Cardiac fibroblast (primary cell): ENCODE measurements at regions not wholly inside any gene's neighbourhood (a gene's known extent, or its start where the extent isn't known, plus 50 kb on each side); places are given as distances from the start of the nearest gene placed in this dataset.
"Not testable (repeated sequence)": the region's sequence is repeated elsewhere in the genome, so short reads cannot be mapped to it uniquely, and the experiment has no call there.

Experiments used
- DNase-seq, 2 donors: peaks; one replicate each; pipeline versions ENCODE4 v3.0.0 to v3.0.0-alpha.2; 2010; ENCODE audit warnings: low read depth in 2 of 2
- H3K4me3 ChIP-seq, 2 donors: replicated peaks in 1 of 2; 1 replicate in 1 of 2; 2 replicates in 1 of 2; pipeline ENCODE4 v1.5.1; 2011; ENCODE audit warnings: low read depth in 2 of 2, low read length in 2 of 2, mild to moderate bottlenecking in 2 of 2, moderate library complexity in 1 of 2

DNA sequence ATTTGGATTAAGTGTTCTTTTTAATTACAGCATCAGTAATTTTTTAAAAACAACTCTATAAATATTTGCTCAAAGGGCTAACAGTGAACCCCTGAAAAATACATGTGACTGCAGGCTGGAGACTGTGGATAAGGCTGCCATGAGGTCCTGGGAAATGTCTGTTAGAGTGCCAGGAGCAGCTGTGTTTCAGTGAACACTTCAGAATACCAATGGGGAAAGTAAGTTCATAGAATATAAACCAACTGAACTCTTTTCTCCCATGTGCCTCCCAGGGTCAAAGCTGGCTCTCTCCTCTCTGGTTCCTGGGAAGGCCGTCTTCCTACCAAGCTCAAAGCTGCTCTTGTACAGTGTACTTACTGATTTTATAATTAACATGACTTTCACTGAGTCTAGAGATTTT lies 189.4 kb downstream of the ATP6V0E2 start:
- not testable (repeated sequence) for DNase-seq, H3K4me3 ChIP-seq

DNA sequence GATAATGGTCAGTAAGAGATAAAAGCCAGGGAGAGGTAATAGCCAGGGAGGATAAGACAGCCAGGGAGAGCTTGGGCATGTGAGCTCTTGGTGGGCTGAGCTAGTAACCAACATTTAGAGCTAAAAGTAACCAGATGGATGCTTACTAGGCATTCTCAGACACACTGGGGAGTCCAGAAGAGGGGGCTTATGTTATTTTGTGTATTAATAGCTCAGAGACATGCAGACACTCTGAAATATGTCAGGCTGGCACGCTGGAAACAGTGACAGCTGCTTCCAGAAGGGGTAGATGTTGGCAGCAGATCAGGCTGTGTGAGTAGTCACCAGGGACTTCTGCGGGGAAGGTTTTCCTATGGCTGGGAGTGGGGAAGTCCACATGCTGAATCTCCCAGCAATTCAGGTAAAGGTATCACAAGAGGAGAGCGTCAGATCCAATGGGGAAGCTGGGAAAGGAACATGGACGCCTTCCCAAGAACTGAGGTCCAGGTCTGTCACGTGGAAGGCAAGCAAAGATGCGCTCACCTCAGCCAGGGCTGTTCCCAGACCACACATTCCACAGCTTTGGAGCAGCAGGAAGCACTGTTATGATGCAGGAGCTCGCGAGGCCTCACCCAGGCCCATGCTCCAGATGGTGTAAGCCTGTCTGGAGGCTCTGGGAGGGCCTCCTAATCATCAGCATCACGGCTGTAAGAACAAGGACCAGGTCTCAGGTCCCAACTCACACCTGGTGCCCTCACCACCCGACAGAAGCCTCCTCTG lies 196.0 kb downstream of the ATP6V0E2 start:
- H3K4me3 ChIP-seq, DNase-seq: not testable (repeated sequence)

GRCh38 chr7:150077543-150077942 lies 203.8 kb downstream of the ATP6V0E2 start:
- DNase-seq, H3K4me3 ChIP-seq: not testable (repeated sequence)

- not testable (repeated sequence) for H3K4me3 ChIP-seq, DNase-seq
Measured at GRCh38 chr7:150081865-150082264, 208.1 kb downstream of the ATP6V0E2 start.

GRCh38 chr7:150084724-150085123 lies 211.0 kb downstream of the ATP6V0E2 start:
- H3K4me3 ChIP-seq = not testable (repeated sequence)

GRCh38 chr7:150087478-150087877 lies 213.7 kb downstream of the ATP6V0E2 start:
- DNase-seq, H3K4me3 ChIP-seq: not testable (repeated sequence)

More at GRCh38 chr7:150084724-150085123, 211.0 kb downstream of the ATP6V0E2 start:
- not testable (repeated sequence) for DNase-seq

- not testable (repeated sequence) for H3K4me3 ChIP-seq, DNase-seq
Measured at GRCh38 chr7:150089139-150089538, 215.4 kb downstream of the ATP6V0E2 start.

- not testable (repeated sequence) for DNase-seq, H3K4me3 ChIP-seq
Measured at GRCh38 chr7:150090776-150091175, 217.0 kb downstream of the ATP6V0E2 start.

DNA sequence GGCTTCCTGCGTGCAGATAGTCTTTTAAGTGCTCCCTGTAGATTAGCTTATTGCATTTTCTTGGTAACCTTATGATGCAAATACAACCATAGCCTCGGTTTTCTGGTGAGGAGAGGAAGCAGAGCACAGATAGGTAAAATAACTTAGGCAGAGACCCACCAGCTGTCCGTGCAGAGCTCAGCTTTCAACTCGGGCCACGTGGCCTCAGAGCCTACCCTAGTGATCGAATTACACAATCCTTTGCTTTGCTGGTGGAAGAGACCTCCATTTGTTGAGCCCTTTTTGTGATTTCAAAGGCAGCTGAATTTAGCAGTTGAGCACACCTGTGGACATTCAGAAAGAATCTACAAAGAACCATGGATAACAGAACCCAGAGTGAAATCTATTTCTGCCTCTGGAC lies 220.1 kb downstream of the ATP6V0E2 start:
- not testable (repeated sequence) for H3K4me3 ChIP-seq

GRCh38 chr7:150096213-150096994 lies 222.6 kb downstream of the ATP6V0E2 start:
- H3K4me3 ChIP-seq, DNase-seq: not testable (repeated sequence)

More for the DNA sequence above, 220.1 kb downstream of the ATP6V0E2 start:
- DNase-seq = not testable (repeated sequence)

GRCh38 chr7:150098592-150098991 lies 224.6 kb upstream of the LRRC61 start:
- not testable (repeated sequence) for DNase-seq, H3K4me3 ChIP-seq

GRCh38 chr7:150101282-150101681 lies 221.9 kb upstream of the LRRC61 start:
- not testable (repeated sequence) for DNase-seq, H3K4me3 ChIP-seq

DNA sequence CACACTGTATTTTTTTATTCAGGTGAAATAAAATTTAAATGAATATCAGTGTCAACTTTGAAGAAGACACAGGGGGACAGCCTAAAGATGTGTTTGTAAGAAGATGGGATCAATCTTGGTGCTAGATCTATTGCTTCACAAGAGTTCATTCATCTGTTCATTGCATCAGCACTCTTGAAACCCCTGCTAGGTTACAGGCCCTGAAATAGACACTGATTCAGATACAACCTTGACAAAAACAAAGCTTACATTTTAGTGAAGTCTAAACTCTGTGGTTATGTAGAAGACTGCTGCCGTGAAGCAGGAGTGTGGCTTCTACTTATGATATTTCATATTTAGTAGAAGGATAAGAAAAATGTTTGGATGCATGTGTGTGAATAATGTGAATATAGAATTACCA lies 215.9 kb upstream of the LRRC61 start:
- not testable (repeated sequence) for DNase-seq, H3K4me3 ChIP-seq

- not testable (repeated sequence) for DNase-seq, H3K4me3 ChIP-seq
Measured at GRCh38 chr7:150110375-150110820, 212.8 kb upstream of the LRRC61 start.

DNA sequence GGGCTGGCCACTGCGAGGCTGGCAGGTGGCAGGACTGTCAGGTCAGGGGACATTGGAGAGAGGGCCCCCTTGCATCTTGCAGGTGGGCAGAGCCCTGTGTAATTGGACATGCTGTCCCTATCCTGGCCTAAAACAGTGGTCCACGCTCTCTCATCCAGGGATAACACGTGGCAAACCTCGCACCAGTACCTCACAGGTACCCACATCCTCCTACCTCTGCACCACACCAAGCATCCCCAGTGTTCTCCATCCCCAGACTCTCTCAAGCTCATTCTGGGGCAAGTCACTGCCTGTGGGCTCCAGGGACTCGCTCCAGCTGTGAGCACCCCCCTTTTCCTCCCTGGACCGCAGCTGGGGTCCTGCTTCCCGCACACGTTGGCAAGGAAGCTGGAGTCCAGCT lies 212.3 kb upstream of the LRRC61 start:
- DNase-seq, H3K4me3 ChIP-seq: not testable (repeated sequence)

GRCh38 chr7:150111373-150112139 lies 211.6 kb upstream of the LRRC61 start:
- H3K4me3 ChIP-seq, DNase-seq: not testable (repeated sequence)

DNA sequence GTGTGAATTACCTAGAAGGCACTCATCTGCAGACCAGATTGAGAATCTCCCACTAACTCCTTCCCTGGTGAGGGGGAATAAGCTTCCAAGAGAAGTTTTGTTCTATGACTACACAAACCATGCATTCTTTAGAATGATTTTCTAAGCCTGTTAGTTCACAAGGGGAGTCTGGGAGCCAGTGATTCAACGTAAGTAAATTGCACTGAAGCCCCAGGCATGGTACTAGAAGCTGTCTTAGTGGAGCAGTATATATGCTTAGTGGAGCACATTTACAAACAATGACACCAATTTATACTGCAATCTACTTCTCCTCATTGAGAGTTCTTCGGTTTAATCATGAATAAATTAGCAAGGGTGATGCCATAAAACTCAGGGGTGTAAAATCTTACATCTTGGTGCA lies 209.9 kb upstream of the LRRC61 start:
- DNase-seq, H3K4me3 ChIP-seq: not testable (repeated sequence)

DNA sequence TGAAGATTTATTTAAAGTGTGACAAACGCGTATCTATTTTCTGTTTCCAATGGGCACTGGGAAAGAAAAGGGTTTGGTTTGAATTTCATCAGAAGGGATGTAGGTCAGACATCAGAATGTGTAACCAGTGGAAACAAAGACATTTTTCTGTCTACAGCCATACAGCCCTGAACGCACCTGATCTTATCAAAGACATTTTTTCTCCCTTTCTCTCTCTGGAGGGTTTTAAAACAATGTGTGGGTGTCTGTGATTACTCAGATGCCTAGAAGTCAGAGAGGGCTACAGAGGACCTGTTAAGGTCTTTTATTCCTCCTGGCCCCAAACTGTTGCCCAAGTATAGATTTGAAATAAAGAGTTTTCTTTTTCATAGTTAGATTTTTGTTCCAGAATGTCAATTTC lies 208.6 kb upstream of the LRRC61 start:
- not testable (repeated sequence) for H3K4me3 ChIP-seq, DNase-seq
